ENCODE measurements at regions not wholly inside any gene's neighbourhood (a gene's known extent, or its start where the extent isn't known, plus 50 kb on each side); places are given as distances from the start of the nearest gene placed in this dataset.

DNA sequence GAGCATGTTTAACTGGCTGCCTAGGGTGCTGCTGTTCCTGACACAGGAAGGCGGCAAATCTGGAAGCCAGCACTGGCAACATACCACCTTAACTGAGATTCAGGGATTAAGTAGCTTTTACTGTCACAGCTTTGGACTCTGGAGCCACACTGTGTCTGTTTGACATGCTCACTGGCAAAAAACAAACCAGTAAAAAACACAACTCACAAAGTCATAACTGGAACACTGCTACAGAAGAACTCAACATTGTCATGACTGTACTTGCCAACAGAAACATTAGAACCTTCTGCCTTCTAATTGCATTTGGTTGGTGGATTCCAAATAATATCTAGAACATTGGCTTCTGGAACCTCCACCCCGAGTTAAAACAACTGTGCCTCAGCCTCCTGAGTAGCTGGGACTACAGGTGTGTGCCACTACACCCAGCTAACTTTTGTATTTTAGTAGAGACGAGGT lies 117.6 kb downstream of the TTC6 start:
- Mint-ChIP-seq H3K36me3 (no peaks in the 10 kb centered on the region), H3K9me3 (peaks cover 0 to 5% (median 2%) of the 10 kb centered on the region in 7 donors), H3K27ac (no peak overlapping the region), H3K27me3 (ENCODE audit: low read depth in 3 of 3) (no peaks in the 10 kb centered on the region), H3K4me3 (no peak overlapping the region), H3K4me1 (no peaks in the 10 kb centered on the region)
- no peak for DNase-seq
- Histone ChIP-seq H3K4me3 (replicated peaks in 1 of 3; ENCODE audit: low read depth in 2 of 3, low read length in 3 of 3) (no peak overlapping the region), H3K9ac (ENCODE audit: insufficient read depth, low read length, poor library complexity, severe bottlenecking) (no peak overlapping the region), H3K79me2 (ENCODE audit: insufficient read depth, low read length) (no peaks in the 10 kb centered on the region), H4K20me1 (ENCODE audit: insufficient read depth, low read length) (no peaks in the 10 kb centered on the region), H3K27ac (ENCODE audit: low read depth in 1 of 2, low read length in 2 of 2) (no peak overlapping the region), H3K9me3 (replicated peaks in 1 of 2; ENCODE audit: control insufficient read depth in 1 of 2, insufficient read depth in 1 of 2, low read length in 2 of 2) (no peaks in the 10 kb centered on the region), H3K4me1 (ENCODE audit: control insufficient read depth in 1 of 2, insufficient read depth in 2 of 2, low read length in 2 of 2) (no peaks in the 10 kb centered on the region), H3K27me3 (ENCODE audit: control insufficient read depth in 2 of 2, insufficient read depth in 2 of 2, low read length in 2 of 2) (no peaks in the 10 kb centered on the region), H3K36me3 (replicated peaks in 1 of 2; ENCODE audit: control insufficient read depth in 1 of 2, insufficient read depth in 2 of 2, low read length in 2 of 2) (no peaks in the 10 kb centered on the region), H2AFZ (ENCODE audit: insufficient read depth, low read depth, low read length, poor library complexity, severe bottlenecking) (no peak overlapping the region), H3K4me2 (replicated peaks; ENCODE audit: extremely low read depth, low read length, poor library complexity, severe bottlenecking) (no peak overlapping the region)
- intact Hi-C loops (cut with micrococcal nuclease) = no loop called here
- 72% methylated on average over 2 of the region's 3 CpGs for WGBS (ENCODE audit: insufficient coverage)
- TF ChIP-seq, protein P1, sequence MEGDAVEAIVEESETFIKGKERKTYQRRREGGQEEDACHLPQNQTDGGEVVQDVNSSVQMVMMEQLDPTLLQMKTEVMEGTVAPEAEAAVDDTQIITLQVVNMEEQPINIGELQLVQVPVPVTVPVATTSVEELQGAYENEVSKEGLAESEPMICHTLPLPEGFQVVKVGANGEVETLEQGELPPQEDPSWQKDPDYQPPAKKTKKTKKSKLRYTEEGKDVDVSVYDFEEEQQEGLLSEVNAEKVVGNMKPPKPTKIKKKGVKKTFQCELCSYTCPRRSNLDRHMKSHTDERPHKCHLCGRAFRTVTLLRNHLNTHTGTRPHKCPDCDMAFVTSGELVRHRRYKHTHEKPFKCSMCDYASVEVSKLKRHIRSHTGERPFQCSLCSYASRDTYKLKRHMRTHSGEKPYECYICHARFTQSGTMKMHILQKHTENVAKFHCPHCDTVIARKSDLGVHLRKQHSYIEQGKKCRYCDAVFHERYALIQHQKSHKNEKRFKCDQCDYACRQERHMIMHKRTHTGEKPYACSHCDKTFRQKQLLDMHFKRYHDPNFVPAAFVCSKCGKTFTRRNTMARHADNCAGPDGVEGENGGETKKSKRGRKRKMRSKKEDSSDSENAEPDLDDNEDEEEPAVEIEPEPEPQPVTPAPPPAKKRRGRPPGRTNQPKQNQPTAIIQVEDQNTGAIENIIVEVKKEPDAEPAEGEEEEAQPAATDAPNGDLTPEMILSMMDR (IDR thresholded peaks at IDR 0.05) = no peak

DNA sequence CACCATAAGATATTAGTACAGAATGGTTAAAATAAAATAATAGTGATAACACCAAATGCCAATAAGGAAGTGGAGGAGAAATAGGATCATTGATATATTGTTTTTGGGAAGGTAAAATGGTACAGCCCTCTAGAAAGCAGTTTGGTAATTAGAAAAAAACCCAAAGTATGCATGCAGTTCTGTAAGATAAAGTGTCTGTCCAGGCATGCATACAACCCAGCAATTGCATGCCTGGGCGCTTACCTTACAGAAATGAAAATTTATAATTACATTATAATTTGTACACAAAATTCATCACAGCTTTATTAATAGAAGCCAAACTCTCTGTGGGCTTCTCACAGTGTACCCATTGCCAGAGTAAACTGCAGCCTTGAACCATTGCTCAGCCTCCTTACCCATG lies 124.7 kb downstream of the TTC6 start:
- H3K9ac ChIP-seq (ENCODE audit: insufficient read depth, low read length, poor library complexity, severe bottlenecking) = no peak overlapping the region
- Mint-ChIP-seq H3K9me3 (peaks cover 0 to 2% (median 0%) of the 10 kb centered on the region in 7 donors), H3K4me1 (no peaks in the 10 kb centered on the region), H3K27ac (no peak overlapping the region), H3K27me3 (ENCODE audit: low read depth in 3 of 3) (peaks cover 0 to 2% (median 2%) of the 10 kb centered on the region in 3 donors), H3K36me3 (no peaks in the 10 kb centered on the region), H3K4me3 (no peak overlapping the region)
- no peak overlapping the region for H3K4me3 ChIP-seq (replicated peaks in 1 of 3; ENCODE audit: low read depth in 2 of 3, low read length in 3 of 3)
- H3K79me2 ChIP-seq (ENCODE audit: insufficient read depth, low read length) = no peaks in the 10 kb centered on the region
- H2AFZ ChIP-seq (ENCODE audit: insufficient read depth, low read depth, low read length, poor library complexity, severe bottlenecking) = no peak overlapping the region
- TF ChIP-seq, protein P1 (IDR thresholded peaks at IDR 0.05) = no peak
- H3K9me3 ChIP-seq (replicated peaks in 1 of 2; ENCODE audit: control insufficient read depth in 1 of 2, insufficient read depth in 1 of 2, low read length in 2 of 2) = no peaks in the 10 kb centered on the region
- WGBS (ENCODE audit: insufficient coverage) = no CpG with 5 or more reads among the region's 1 CpG
- DNase-seq = no peak
- no peaks in the 10 kb centered on the region for H3K36me3 ChIP-seq (replicated peaks in 1 of 2; ENCODE audit: control insufficient read depth in 1 of 2, insufficient read depth in 2 of 2, low read length in 2 of 2)
- intact Hi-C loops (cut with micrococcal nuclease) = no loop called here
- no peak overlapping the region for H3K27ac ChIP-seq (ENCODE audit: low read depth in 1 of 2, low read length in 2 of 2)
- no peaks in the 10 kb centered on the region for H3K27me3 ChIP-seq (ENCODE audit: control insufficient read depth in 2 of 2, insufficient read depth in 2 of 2, low read length in 2 of 2)
- no peak overlapping the region for H3K4me2 ChIP-seq (replicated peaks; ENCODE audit: extremely low read depth, low read length, poor library complexity, severe bottlenecking)
- no peaks in the 10 kb centered on the region for H4K20me1 ChIP-seq (ENCODE audit: insufficient read depth, low read length)
- no peaks in the 10 kb centered on the region for H3K4me1 ChIP-seq (ENCODE audit: control insufficient read depth in 1 of 2, insufficient read depth in 2 of 2, low read length in 2 of 2)

Data from CD14-positive monocyte (primary cell).